ENCODE measurements at regions not wholly inside any gene's neighbourhood (a gene's known extent, or its start where the extent isn't known, plus 50 kb on each side); places are given as distances from the start of the nearest gene placed in this dataset.
"Not testable (repeated sequence)": the region's sequence is repeated elsewhere in the genome, so short reads cannot be mapped to it uniquely, and the experiment has no call there.

DNA sequence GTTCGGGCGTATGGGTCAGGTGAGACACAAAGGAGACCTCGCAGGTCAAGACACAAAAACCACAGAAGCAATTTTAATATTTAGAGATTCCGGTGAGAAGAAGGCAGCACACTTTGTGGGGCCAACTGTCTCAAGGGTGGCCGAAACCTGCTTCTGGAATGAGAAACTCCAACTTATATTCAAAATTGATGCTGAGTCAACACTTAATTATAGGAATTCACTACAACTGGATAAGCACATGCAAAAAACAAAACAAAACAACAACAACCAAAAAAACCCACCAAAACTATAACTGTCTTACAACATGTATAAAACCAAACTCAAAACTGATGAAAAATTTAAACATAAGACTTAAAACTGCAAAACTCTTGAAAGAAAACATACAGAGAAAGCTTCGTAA lies 593.3 kb downstream of the POM121L12 start:
- Histone ChIP-seq H3K27ac (no peak overlapping the region), H3K9ac (ENCODE audit: insufficient read length) (no peak overlapping the region), H3K4me3 (no peak overlapping the region), H3K9me3 (ENCODE audit: low read depth, low read length) (no peaks in the 10 kb centered on the region), H3K36me3 (ENCODE audit: insufficient read depth, low read length) (no peaks in the 10 kb centered on the region)
- no peak for DNase-seq (ENCODE audit: low read depth, low spot score)
- TF ChIP-seq EZH2 (IDR thresholded peaks at IDR 0.05) (no peak), FOXP2 (optimal IDR thresholded peaks at IDR 0.05; ENCODE audit: control extremely low read depth, extremely low read length, insufficient read depth) (no peak), POLR2AphosphoS5 (IDR thresholded peaks at IDR 0.05; ENCODE audit: borderline replicate concordance, low read depth, low read length) (no peak)

DNA sequence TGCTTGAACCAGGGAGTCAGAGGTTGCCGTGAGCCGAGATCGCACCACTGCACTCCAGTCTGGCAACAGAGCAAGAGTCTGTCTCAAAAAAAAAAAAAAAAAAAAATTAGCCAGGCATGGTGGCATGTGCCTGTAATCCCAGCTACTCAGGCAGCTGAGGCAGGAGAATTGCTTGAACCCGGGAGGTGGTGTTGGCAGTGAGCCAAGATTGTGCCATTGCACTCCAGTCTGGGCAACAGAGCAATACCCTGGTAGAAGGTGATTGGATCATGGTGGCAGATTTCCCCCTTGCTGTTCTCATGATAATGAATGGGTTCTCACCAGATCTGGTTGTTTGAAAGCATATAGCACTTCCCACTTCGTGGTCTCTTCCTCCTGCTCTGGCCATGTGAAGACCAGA lies 599.8 kb downstream of the POM121L12 start:
- not testable (repeated sequence) for H3K4me3 ChIP-seq; H3K27ac ChIP-seq; H3K9me3 ChIP-seq (ENCODE audit: low read depth, low read length); H3K9ac ChIP-seq (ENCODE audit: insufficient read length); H3K36me3 ChIP-seq (ENCODE audit: insufficient read depth, low read length); DNase-seq (ENCODE audit: low read depth, low spot score)

DNA sequence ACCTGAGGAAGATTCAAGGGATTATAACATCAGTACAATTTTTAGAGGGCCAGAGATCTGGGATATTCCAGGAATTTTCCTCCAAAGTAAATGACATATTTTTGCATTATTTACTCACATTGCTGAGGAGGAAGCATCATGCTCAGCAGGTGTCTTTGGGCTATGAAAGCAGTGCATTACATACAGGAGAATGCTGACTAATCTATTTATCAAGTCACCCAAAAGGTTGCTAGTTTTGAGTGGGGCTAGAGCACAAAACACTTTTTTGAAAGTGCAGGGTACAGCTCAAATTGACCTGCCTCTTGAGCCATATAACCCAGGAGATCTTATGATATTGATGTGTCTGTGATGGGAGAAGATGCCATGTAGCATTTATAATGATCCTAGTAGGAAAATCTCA lies 603.1 kb downstream of the POM121L12 start:
- no peak for DNase-seq (ENCODE audit: low read depth, low spot score)
- no peak overlapping the region for H3K4me3 ChIP-seq
- H3K36me3 ChIP-seq (ENCODE audit: insufficient read depth, low read length): no peaks in the 10 kb centered on the region
- no peaks in the 10 kb centered on the region for H3K9me3 ChIP-seq (ENCODE audit: low read depth, low read length)
- no peak overlapping the region for H3K9ac ChIP-seq (ENCODE audit: insufficient read length)
- TF ChIP-seq EZH2 (IDR thresholded peaks at IDR 0.05): no peak
- no peak for TF ChIP-seq FOXP2 (optimal IDR thresholded peaks at IDR 0.05; ENCODE audit: control extremely low read depth, extremely low read length, insufficient read depth)
- TF ChIP-seq POLR2AphosphoS5 (IDR thresholded peaks at IDR 0.05; ENCODE audit: borderline replicate concordance, low read depth, low read length): no peak
- no peak overlapping the region for H3K27ac ChIP-seq

DNA sequence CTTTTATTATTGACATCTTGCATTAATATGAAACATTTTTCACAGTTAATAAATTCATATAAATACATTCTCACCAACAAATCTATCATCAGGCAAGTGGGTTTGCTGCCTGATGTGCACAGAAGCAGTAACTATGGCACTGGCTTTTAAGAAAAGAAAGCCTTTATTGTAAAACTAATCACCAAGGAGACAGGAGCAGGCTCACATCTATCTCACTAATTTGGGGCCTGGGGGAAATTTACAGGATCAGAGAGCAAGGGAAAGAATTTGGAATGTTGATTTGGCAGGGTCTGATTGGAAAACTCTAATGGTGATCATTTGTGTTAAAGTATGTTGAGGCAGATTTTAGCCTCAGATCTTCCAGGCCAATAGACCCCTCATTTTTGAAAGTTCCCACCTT lies 605.7 kb downstream of the POM121L12 start:
- TF ChIP-seq POLR2AphosphoS5 (IDR thresholded peaks at IDR 0.05; ENCODE audit: borderline replicate concordance, low read depth, low read length): no peak
- no peak for TF ChIP-seq FOXP2 (optimal IDR thresholded peaks at IDR 0.05; ENCODE audit: control extremely low read depth, extremely low read length, insufficient read depth)
- TF ChIP-seq EZH2 (IDR thresholded peaks at IDR 0.05): no peak
- no peak overlapping the region for H3K4me3 ChIP-seq
- H3K9me3 ChIP-seq (ENCODE audit: low read depth, low read length): no peaks in the 10 kb centered on the region
- no peak overlapping the region for H3K27ac ChIP-seq
- DNase-seq (ENCODE audit: low read depth, low spot score): no peak
- no peak overlapping the region for H3K9ac ChIP-seq (ENCODE audit: insufficient read length)
- H3K36me3 ChIP-seq (ENCODE audit: insufficient read depth, low read length): no peaks in the 10 kb centered on the region

DNA sequence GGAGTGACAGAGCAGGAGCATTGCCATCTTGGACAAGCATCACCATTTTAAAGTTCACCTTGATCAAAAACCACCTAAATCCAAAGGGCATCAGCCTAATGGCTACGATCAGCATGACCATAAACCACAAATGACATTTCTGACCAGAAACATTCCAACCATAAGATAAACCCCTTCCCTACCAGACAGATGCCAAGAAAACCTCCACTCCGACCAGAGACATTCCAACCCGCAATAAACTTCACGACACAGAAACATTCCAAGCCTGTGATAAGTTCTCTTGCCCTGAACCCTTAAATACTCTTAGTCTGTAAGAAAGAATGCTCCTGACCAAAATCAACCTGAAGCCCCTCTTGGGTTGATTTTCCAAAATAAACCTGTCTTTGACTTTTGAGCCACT lies 606.9 kb downstream of the POM121L12 start:
- TF ChIP-seq POLR2AphosphoS5 (IDR thresholded peaks at IDR 0.05; ENCODE audit: borderline replicate concordance, low read depth, low read length) (no peak), FOXP2 (optimal IDR thresholded peaks at IDR 0.05; ENCODE audit: control extremely low read depth, extremely low read length, insufficient read depth) (no peak), EZH2 (IDR thresholded peaks at IDR 0.05) (no peak)
- Histone ChIP-seq H3K27ac (no peak overlapping the region), H3K4me3 (no peak overlapping the region), H3K9ac (ENCODE audit: insufficient read length) (no peak overlapping the region), H3K9me3 (ENCODE audit: low read depth, low read length) (no peaks in the 10 kb centered on the region), H3K36me3 (ENCODE audit: insufficient read depth, low read length) (no peaks in the 10 kb centered on the region)
- no peak for DNase-seq (ENCODE audit: low read depth, low spot score)

DNA sequence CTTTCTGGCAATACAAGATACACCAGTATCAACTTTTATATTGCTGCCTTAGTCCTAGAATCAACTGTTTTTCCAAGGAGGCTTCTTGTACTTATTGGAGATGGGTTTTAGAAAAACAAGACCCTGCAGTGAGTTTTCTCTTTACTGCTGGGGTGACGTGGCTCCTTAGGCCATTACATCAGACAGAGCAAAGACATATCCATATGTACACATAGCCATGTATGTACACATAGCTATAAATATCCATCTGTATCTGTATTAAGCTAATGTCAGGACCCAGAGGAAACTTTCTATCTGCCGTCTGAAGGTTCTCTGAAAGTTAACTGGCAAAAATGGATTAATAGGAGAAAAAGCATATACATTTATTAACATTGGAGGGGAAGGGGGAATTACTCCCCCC lies 607.4 kb downstream of the POM121L12 start:
- Histone ChIP-seq H3K9ac (ENCODE audit: insufficient read length) (no peak overlapping the region), H3K9me3 (ENCODE audit: low read depth, low read length) (no peaks in the 10 kb centered on the region), H3K36me3 (ENCODE audit: insufficient read depth, low read length) (no peaks in the 10 kb centered on the region), H3K4me3 (no peak overlapping the region), H3K27ac (no peak overlapping the region)
- no peak for DNase-seq (ENCODE audit: low read depth, low spot score)
- TF ChIP-seq FOXP2 (optimal IDR thresholded peaks at IDR 0.05; ENCODE audit: control extremely low read depth, extremely low read length, insufficient read depth): no peak

DNA sequence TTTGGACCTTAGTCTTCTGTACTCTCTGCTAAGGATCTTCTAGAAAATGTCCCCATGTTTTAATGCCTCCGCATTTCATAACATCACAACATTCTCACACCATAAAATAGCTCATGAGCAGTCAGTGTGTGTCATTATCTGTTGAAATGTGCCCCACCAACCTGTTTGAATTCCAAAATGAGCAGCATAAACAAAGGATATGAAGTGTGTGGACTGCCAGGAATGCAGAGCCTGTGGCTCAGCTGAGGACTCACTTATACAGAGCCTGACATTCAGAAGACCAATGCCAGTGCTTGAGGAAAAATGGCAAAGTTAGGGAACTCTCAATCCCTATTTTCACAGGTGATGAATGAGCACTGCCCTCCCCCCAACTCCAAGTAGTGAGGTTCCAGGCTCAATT lies 621.4 kb downstream of the POM121L12 start:
- Histone ChIP-seq H3K9me3 (ENCODE audit: low read depth, low read length) (no peaks in the 10 kb centered on the region), H3K4me3 (no peak overlapping the region), H3K27ac (no peak overlapping the region), H3K9ac (ENCODE audit: insufficient read length) (no peak overlapping the region), H3K36me3 (ENCODE audit: insufficient read depth, low read length) (no peaks in the 10 kb centered on the region)
- no peak for TF ChIP-seq POLR2AphosphoS5 (IDR thresholded peaks at IDR 0.05; ENCODE audit: borderline replicate concordance, low read depth, low read length)
- no peak for TF ChIP-seq EZH2 (IDR thresholded peaks at IDR 0.05)
- TF ChIP-seq FOXP2 (optimal IDR thresholded peaks at IDR 0.05; ENCODE audit: control extremely low read depth, extremely low read length, insufficient read depth): no peak
- DNase-seq (ENCODE audit: low read depth, low spot score): no peak

DNA sequence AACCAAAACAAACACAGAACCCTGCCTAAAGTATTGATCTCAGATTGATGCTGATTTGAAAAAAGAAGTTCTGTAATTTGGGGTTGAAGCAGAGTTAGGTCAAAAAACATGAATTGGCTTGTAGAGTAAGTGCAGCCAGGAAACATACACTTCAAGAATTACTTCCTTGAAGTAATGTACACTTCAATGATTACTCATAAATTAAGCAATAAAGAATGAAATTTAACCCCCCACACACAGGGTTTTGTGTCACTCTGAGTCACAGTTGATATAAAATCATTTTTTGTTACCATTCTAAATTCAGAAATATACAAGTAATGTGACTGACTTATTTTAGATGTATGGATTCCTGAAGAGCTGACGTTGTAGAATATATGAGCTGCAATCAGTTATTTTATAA lies 622.2 kb downstream of the POM121L12 start:
- no peaks in the 10 kb centered on the region for H3K9me3 ChIP-seq (ENCODE audit: low read depth, low read length)
- H3K36me3 ChIP-seq (ENCODE audit: insufficient read depth, low read length): no peaks in the 10 kb centered on the region
- no peak for DNase-seq (ENCODE audit: low read depth, low spot score)
- H3K27ac ChIP-seq: no peak overlapping the region
- no peak overlapping the region for H3K9ac ChIP-seq (ENCODE audit: insufficient read length)
- TF ChIP-seq EZH2 (IDR thresholded peaks at IDR 0.05) (no peak), POLR2AphosphoS5 (IDR thresholded peaks at IDR 0.05; ENCODE audit: borderline replicate concordance, low read depth, low read length) (no peak), FOXP2 (optimal IDR thresholded peaks at IDR 0.05; ENCODE audit: control extremely low read depth, extremely low read length, insufficient read depth) (no peak)
- H3K4me3 ChIP-seq: no peak overlapping the region

DNA sequence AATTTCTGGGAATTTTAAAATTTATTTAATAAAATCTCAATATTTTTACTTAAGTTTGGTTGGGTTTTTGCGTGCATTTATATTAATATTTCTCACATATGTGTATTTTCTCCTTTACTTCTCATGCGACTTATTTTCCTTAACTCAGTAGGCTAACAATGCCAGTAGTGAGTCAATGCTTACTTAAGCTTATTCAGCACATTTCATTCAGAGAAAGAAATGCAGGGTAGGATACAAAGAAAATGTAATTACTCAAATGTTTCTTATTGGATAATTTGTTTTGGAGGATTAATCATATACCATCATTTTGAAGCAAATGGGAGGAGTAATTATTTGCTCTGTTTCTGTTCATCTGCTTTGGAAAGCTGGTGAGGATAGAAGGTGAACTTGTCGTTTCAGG lies 623.5 kb downstream of the POM121L12 start:
- H3K9ac ChIP-seq (ENCODE audit: insufficient read length): no peak overlapping the region
- DNase-seq (ENCODE audit: low read depth, low spot score): no peak
- H3K27ac ChIP-seq: no peak overlapping the region
- H3K9me3 ChIP-seq (ENCODE audit: low read depth, low read length): no peaks in the 10 kb centered on the region
- no peaks in the 10 kb centered on the region for H3K36me3 ChIP-seq (ENCODE audit: insufficient read depth, low read length)
- H3K4me3 ChIP-seq: no peak overlapping the region
- TF ChIP-seq EZH2 (IDR thresholded peaks at IDR 0.05) (no peak), FOXP2 (optimal IDR thresholded peaks at IDR 0.05; ENCODE audit: control extremely low read depth, extremely low read length, insufficient read depth) (no peak), POLR2AphosphoS5 (IDR thresholded peaks at IDR 0.05; ENCODE audit: borderline replicate concordance, low read depth, low read length) (no peak)
